ENCODE measurements at regions not wholly inside any gene's neighbourhood (a gene's known extent, or its start where the extent isn't known, plus 50 kb on each side); places are given as distances from the start of the nearest gene placed in this dataset.

DNA sequence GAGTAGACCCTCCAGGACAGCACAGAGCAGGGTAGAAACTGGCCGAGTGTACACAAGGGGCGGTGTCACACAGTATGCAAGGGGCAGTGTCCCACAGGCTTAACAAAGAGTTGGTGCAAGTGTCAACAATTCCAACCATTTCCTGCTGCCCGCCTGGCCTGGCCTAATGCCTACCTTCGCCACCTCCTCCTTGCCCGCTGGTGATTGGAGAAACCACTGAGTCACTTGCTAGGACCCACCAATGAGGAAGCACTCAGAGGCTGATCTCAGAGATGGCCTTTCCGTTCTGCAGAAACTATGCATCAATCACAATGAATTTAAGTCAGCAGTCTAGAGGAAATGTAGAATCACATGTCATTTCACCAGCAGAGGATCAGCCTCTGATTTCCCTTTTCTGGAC, 263.3 kb upstream of the PKDCC start:
- H3K9ac ChIP-seq (ENCODE audit: low read length), result no peak overlapping the region

DNA sequence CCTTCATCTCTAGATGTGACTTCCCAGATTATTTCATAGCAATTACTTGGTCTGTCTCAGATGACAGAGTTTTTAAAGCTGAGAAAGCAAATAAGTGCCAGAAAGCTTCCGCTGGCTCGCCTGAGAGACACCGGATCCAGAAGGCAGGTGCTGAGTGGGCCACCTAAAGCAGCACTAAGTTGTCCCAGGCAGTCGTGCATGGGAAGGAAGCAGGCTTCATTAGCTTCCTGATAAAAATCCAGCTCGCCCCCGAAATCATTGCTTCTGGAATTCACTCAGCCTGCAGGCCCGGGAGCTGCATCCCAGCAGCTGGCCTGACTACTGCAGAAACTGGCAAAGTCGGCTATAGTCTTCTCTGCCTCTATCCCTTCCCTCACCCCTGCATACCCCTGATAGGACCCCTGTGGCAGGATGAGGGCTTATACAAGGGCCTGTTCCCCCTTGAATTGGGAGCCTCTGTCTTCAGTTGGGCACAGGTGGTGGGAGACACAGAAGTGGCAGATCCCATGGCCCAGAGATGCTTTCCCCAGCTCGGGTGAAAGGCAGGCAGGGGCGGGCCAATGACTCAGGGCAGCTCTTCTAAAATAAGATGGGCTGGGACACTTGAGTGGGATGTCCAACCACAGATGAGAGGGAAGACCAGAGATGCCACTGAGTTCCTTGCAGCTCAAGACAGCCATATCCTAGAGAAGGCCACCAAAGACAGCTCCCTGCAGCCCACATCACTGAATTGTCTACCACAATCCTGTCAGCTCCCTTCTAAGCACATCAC, 262.4 kb upstream of the PKDCC start:
- Histone ChIP-seq H4K8ac (ENCODE audit: low read depth, low read length) (no peak overlapping the region), H2AFZ (ENCODE audit: insufficient read depth, low read length, poor library complexity) (no peak overlapping the region), H3K36me3 (ENCODE audit: control insufficient read depth in 1 of 2, insufficient read depth in 2 of 2, low read length in 2 of 2) (no peaks in the 10 kb centered on the region), H2BK120ac (ENCODE audit: insufficient read depth, low read length, poor library complexity) (no peak overlapping the region), H2BK5ac (ENCODE audit: low read depth, low read length, poor library complexity) (no peak overlapping the region), H3K27me3 (ENCODE audit: insufficient read depth, low read length) (no peaks in the 10 kb centered on the region), H3K9me3 (ENCODE audit: insufficient read depth, low read depth, low read length) (no peaks in the 10 kb centered on the region), H3K4me3 (ENCODE audit: low read depth, low read length) (no peak overlapping the region), H3K14ac (ENCODE audit: low read length) (no peak overlapping the region), H3K4me1 (ENCODE audit: control insufficient read depth in 1 of 2, insufficient read depth in 2 of 2, low read length in 2 of 2) (no peaks in the 10 kb centered on the region), H2AK5ac (ENCODE audit: low read length) (no peak overlapping the region), H4K91ac (ENCODE audit: low read depth, low read length) (no peak overlapping the region), H3K27ac (ENCODE audit: low read depth, low read length) (no peak overlapping the region), H4K12ac (ENCODE audit: low read depth, low read length) (no peak overlapping the region), H3K4ac (ENCODE audit: low read depth, low read length) (no peak overlapping the region), H3K79me2 (ENCODE audit: control insufficient read depth, insufficient read depth, low read length, poor library complexity) (no peaks in the 10 kb centered on the region), H3K18ac (ENCODE audit: low read length) (no peak overlapping the region), H3K9ac (ENCODE audit: low read length) (no peak overlapping the region), H3K79me1 (ENCODE audit: low read length) (no peaks in the 10 kb centered on the region), H2BK12ac (ENCODE audit: low read length) (no peak overlapping the region), H3K4me2 (ENCODE audit: low read length) (no peak overlapping the region), H3K23ac (ENCODE audit: low read length) (no peak overlapping the region)
- DNase-seq, result no peak
- WGBS (ENCODE audit: extremely low coverage, insufficient coverage, insufficient read length), result no CpG with 5 or more reads among the region's 10 CpGs

More for the DNA sequence above, 263.3 kb upstream of the PKDCC start:
- Histone ChIP-seq H2BK12ac (ENCODE audit: low read length) (no peak overlapping the region), H4K12ac (ENCODE audit: low read depth, low read length) (no peak overlapping the region), H3K79me1 (ENCODE audit: low read length) (no peaks in the 10 kb centered on the region), H3K36me3 (ENCODE audit: control insufficient read depth in 1 of 2, insufficient read depth in 2 of 2, low read length in 2 of 2) (no peaks in the 10 kb centered on the region), H4K8ac (ENCODE audit: low read depth, low read length) (no peak overlapping the region), H2AFZ (ENCODE audit: insufficient read depth, low read length, poor library complexity) (no peak overlapping the region), H3K18ac (ENCODE audit: low read length) (no peak overlapping the region), H3K9me3 (ENCODE audit: insufficient read depth, low read depth, low read length) (no peaks in the 10 kb centered on the region), H3K4me1 (ENCODE audit: control insufficient read depth in 1 of 2, insufficient read depth in 2 of 2, low read length in 2 of 2) (no peaks in the 10 kb centered on the region), H2BK120ac (ENCODE audit: insufficient read depth, low read length, poor library complexity) (no peak overlapping the region), H3K14ac (ENCODE audit: low read length) (no peak overlapping the region), H3K4ac (ENCODE audit: low read depth, low read length) (no peak overlapping the region), H2AK5ac (ENCODE audit: low read length) (no peak overlapping the region), H2BK5ac (ENCODE audit: low read depth, low read length, poor library complexity) (no peak overlapping the region), H3K79me2 (ENCODE audit: control insufficient read depth, insufficient read depth, low read length, poor library complexity) (no peaks in the 10 kb centered on the region), H4K91ac (ENCODE audit: low read depth, low read length) (no peak overlapping the region), H3K27me3 (ENCODE audit: insufficient read depth, low read length) (no peaks in the 10 kb centered on the region), H3K27ac (ENCODE audit: low read depth, low read length) (no peak overlapping the region), H3K23ac (ENCODE audit: low read length) (no peak overlapping the region), H3K4me3 (ENCODE audit: low read depth, low read length) (no peak overlapping the region), H3K4me2 (ENCODE audit: low read length) (no peak overlapping the region)
- WGBS (ENCODE audit: extremely low coverage, insufficient coverage, insufficient read length), result no CpG with 5 or more reads among the region's 6 CpGs
- DNase-seq, result no peak

DNA sequence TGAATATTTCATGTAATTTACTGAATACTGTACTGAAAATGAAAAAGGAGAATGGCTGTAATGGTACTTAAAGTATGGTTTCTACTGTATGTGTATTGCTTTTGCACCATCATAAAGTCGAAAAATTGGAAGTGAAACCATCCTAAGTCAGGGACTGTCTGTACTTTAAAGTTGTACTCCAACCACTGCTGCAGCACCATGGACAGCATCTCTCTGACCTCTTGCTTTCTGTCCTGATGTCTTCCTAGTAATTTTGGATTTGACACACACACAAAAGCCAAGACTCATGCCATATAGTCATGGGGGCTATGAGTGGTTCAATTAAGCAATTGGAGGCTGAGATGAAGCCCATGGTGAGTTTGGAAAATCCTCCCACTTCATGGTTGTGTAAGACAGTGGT, 256.3 kb upstream of the PKDCC start:
- H2BK5ac ChIP-seq (ENCODE audit: low read depth, low read length, poor library complexity), result no peak overlapping the region
- no peaks in the 10 kb centered on the region for H3K9me3 ChIP-seq (ENCODE audit: insufficient read depth, low read depth, low read length)
- H3K79me2 ChIP-seq (ENCODE audit: control insufficient read depth, insufficient read depth, low read length, poor library complexity), result no peaks in the 10 kb centered on the region
- H3K14ac ChIP-seq (ENCODE audit: low read length), result no peak overlapping the region
- no peak overlapping the region for H4K12ac ChIP-seq (ENCODE audit: low read depth, low read length)
- H3K9ac ChIP-seq (ENCODE audit: low read length), result no peak overlapping the region
- no peaks in the 10 kb centered on the region for H3K4me1 ChIP-seq (ENCODE audit: control insufficient read depth in 1 of 2, insufficient read depth in 2 of 2, low read length in 2 of 2)
- H3K4ac ChIP-seq (ENCODE audit: low read depth, low read length), result no peak overlapping the region
- no peak overlapping the region for H3K27ac ChIP-seq (ENCODE audit: low read depth, low read length)
- no peak overlapping the region for H2BK120ac ChIP-seq (ENCODE audit: insufficient read depth, low read length, poor library complexity)
- no peak overlapping the region for H3K4me2 ChIP-seq (ENCODE audit: low read length)
- no peaks in the 10 kb centered on the region for H3K36me3 ChIP-seq (ENCODE audit: control insufficient read depth in 1 of 2, insufficient read depth in 2 of 2, low read length in 2 of 2)
- no peak overlapping the region for H4K8ac ChIP-seq (ENCODE audit: low read depth, low read length)
- H3K23ac ChIP-seq (ENCODE audit: low read length), result no peak overlapping the region
- no peaks in the 10 kb centered on the region for H3K27me3 ChIP-seq (ENCODE audit: insufficient read depth, low read length)
- H3K79me1 ChIP-seq (ENCODE audit: low read length), result no peaks in the 10 kb centered on the region
- no peak overlapping the region for H2BK12ac ChIP-seq (ENCODE audit: low read length)
- no peak overlapping the region for H2AFZ ChIP-seq (ENCODE audit: insufficient read depth, low read length, poor library complexity)
- peak; percentile 16 to 55 for DNase-seq
- no peak overlapping the region for H4K91ac ChIP-seq (ENCODE audit: low read depth, low read length)
- WGBS (ENCODE audit: extremely low coverage, insufficient coverage, insufficient read length), result no CpG with 5 or more reads among the region's 1 CpG
- H2AK5ac ChIP-seq (ENCODE audit: low read length), result no peak overlapping the region
- H3K4me3 ChIP-seq (ENCODE audit: low read depth, low read length), result no peak overlapping the region
- H3K18ac ChIP-seq (ENCODE audit: low read length), result no peak overlapping the region

DNA sequence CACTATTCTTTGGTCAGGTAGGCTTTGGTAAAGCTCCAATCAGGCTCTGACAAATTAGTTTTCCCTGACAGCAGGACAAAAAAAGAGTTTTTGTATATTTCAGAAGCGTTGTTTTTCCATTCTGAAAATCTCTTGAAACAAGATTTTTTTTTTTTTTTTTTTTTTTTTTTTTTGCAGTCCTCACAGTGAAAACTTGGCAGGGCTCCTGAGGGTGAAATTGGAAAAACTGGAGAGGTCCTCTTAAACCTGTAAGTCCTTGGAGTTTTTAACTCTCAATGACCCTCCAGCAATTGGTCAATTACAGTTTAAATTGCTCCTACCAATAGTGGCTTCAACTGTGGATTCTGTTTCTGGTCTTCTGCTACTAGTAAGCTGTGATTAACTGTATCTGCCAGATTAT, 244.5 kb upstream of the PKDCC start:
- DNase-seq, result no peak
- no CpG with 5 or more reads among the region's 1 CpG for WGBS (ENCODE audit: extremely low coverage, insufficient coverage, insufficient read length)
- H3K9ac ChIP-seq (ENCODE audit: low read length), result no peak overlapping the region
- no peak overlapping the region for H2BK5ac ChIP-seq (ENCODE audit: low read depth, low read length, poor library complexity)
- H4K8ac ChIP-seq (ENCODE audit: low read depth, low read length), result no peak overlapping the region
- no peak overlapping the region for H3K18ac ChIP-seq (ENCODE audit: low read length)
- H3K14ac ChIP-seq (ENCODE audit: low read length), result no peak overlapping the region
- H2BK12ac ChIP-seq (ENCODE audit: low read length), result no peak overlapping the region
- no peak overlapping the region for H4K12ac ChIP-seq (ENCODE audit: low read depth, low read length)
- H3K23ac ChIP-seq (ENCODE audit: low read length), result no peak overlapping the region
- no peak overlapping the region for H4K91ac ChIP-seq (ENCODE audit: low read depth, low read length)
- H3K36me3 ChIP-seq (ENCODE audit: control insufficient read depth in 1 of 2, insufficient read depth in 2 of 2, low read length in 2 of 2), result no peaks in the 10 kb centered on the region
- H3K4me2 ChIP-seq (ENCODE audit: low read length), result no peak overlapping the region
- no peak overlapping the region for H2BK120ac ChIP-seq (ENCODE audit: insufficient read depth, low read length, poor library complexity)
- H3K27ac ChIP-seq (ENCODE audit: low read depth, low read length), result no peak overlapping the region
- no peaks in the 10 kb centered on the region for H3K79me2 ChIP-seq (ENCODE audit: control insufficient read depth, insufficient read depth, low read length, poor library complexity)
- H3K4me1 ChIP-seq (ENCODE audit: control insufficient read depth in 1 of 2, insufficient read depth in 2 of 2, low read length in 2 of 2), result no peaks in the 10 kb centered on the region
- no peak overlapping the region for H3K4ac ChIP-seq (ENCODE audit: low read depth, low read length)
- H2AK5ac ChIP-seq (ENCODE audit: low read length), result no peak overlapping the region
- H3K9me3 ChIP-seq (ENCODE audit: insufficient read depth, low read depth, low read length), result no peaks in the 10 kb centered on the region
- no peaks in the 10 kb centered on the region for H3K79me1 ChIP-seq (ENCODE audit: low read length)
- no peaks in the 10 kb centered on the region for H3K27me3 ChIP-seq (ENCODE audit: insufficient read depth, low read length)
- no peak overlapping the region for H2AFZ ChIP-seq (ENCODE audit: insufficient read depth, low read length, poor library complexity)
- no peak overlapping the region for H3K4me3 ChIP-seq (ENCODE audit: low read depth, low read length)

All from trophoblast cell (in vitro differentiated cells and primary cell).